Osteoblast (primary cell): ENCODE measurements at regions not wholly inside any gene's neighbourhood (a gene's known extent, or its start where the extent isn't known, plus 50 kb on each side); places are given as distances from the start of the nearest gene placed in this dataset.

Source experiments
- DNase-seq: peaks from one replicate; pipeline ENCODE4 v3.0.0; 2011; ENCODE audit warnings: low spot score, mixed read lengths; ENCODE audit not compliant: insufficient read length; ENCODE audit errors: missing footprints
- H2AFZ ChIP-seq: 2 replicates; pipeline ENCODE4 v1.6.0; 2011; ENCODE audit warnings: mild to moderate bottlenecking, low read length
- H3K27ac ChIP-seq: 2 replicates; pipeline ENCODE4 v1.5.1; 2011; ENCODE audit warnings: mild to moderate bottlenecking, low read depth, low read length, moderate library complexity
- H3K27me3 ChIP-seq: 2 replicates; pipeline ENCODE4 v1.6.0; 2012; ENCODE audit warnings: mild to moderate bottlenecking, control low read depth, inconsistent platforms, low read length, moderate library complexity; ENCODE audit not compliant: insufficient read depth
- H3K36me3 ChIP-seq: 2 replicates; pipeline ENCODE4 v1.5.1; 2011; ENCODE audit warnings: mild to moderate bottlenecking, low read length, control low read depth, moderate library complexity; ENCODE audit not compliant: insufficient read depth
- H3K4me1 ChIP-seq: 2 replicates; pipeline ENCODE4 v1.5.1; 2011; ENCODE audit warnings: mild to moderate bottlenecking, low read length, control low read depth, moderate library complexity; ENCODE audit not compliant: insufficient read depth
- H3K4me2 ChIP-seq: 2 replicates; pipeline ENCODE4 v1.6.0; 2011; ENCODE audit warnings: mild to moderate bottlenecking, low read length; ENCODE audit not compliant: insufficient read depth
- H3K4me3 ChIP-seq: fragments of 200-600 bp; sonication (generic); 3 replicates; pipeline ENCODE4 v1.5.1; 2012; ENCODE audit warnings: mild to moderate bottlenecking, low read length, inconsistent platforms; ENCODE audit not compliant: insufficient read depth
- H3K79me2 ChIP-seq: 2 replicates; pipeline ENCODE4 v1.6.0; 2012; ENCODE audit warnings: mild to moderate bottlenecking, low read length, control low read depth, inconsistent platforms; ENCODE audit not compliant: insufficient read depth
- H3K9me3 ChIP-seq: 2 replicates; pipeline ENCODE4 v1.5.1; 2011; ENCODE audit warnings: low read depth, low read length, control low read depth
- H4K20me1 ChIP-seq: 2 replicates; pipeline ENCODE4 v1.6.0; 2012; ENCODE audit warnings: mild to moderate bottlenecking, low read length, control low read depth; ENCODE audit not compliant: insufficient read depth
- CTCF ChIP-seq: IDR thresholded peaks from 2 replicates; pipeline ENCODE4 v1.5.1; 2011; ENCODE audit warnings: mild to moderate bottlenecking, low read depth, low read length, moderate library complexity; ENCODE audit errors: extremely low read depth

- Histone ChIP-seq H3K27me3 (no peaks in the 10 kb centered on the region), H3K4me2 (no peak overlapping the region), H2AFZ (no peak overlapping the region), H3K4me3 (no peak overlapping the region), H3K9me3 (no peaks in the 10 kb centered on the region), H3K36me3 (no peaks in the 10 kb centered on the region), H3K79me2 (no peaks in the 10 kb centered on the region), H3K4me1 (no peaks in the 10 kb centered on the region), H3K27ac (no peak overlapping the region), H4K20me1 (no peaks in the 10 kb centered on the region)
- no peak for DNase-seq
- TF ChIP-seq CTCF = no peak
These were observed 217.3 kb downstream of the ZIC4 start for GRCh38 chr3:147189016-147189415.

GRCh38 chr3:147187687-147188086 lies 218.7 kb downstream of the ZIC4 start:
- no peak overlapping the region for H3K27ac ChIP-seq
- H3K4me3 ChIP-seq = no peak overlapping the region
- no peaks in the 10 kb centered on the region for H3K27me3 ChIP-seq
- no peaks in the 10 kb centered on the region for H4K20me1 ChIP-seq
- H3K36me3 ChIP-seq = no peaks in the 10 kb centered on the region
- H2AFZ ChIP-seq = peak overlapping the region; percentile 49
- no peak for TF ChIP-seq CTCF
- no peak overlapping the region for H3K4me2 ChIP-seq
- H3K4me1 ChIP-seq = no peaks in the 10 kb centered on the region
- no peak for DNase-seq
- H3K9me3 ChIP-seq = no peaks in the 10 kb centered on the region
- no peaks in the 10 kb centered on the region for H3K79me2 ChIP-seq

- no peak overlapping the region for H2AFZ ChIP-seq
- no peak overlapping the region for H3K4me2 ChIP-seq
- no peaks in the 10 kb centered on the region for H3K9me3 ChIP-seq
- H3K4me1 ChIP-seq = no peaks in the 10 kb centered on the region
- no peak overlapping the region for H3K4me3 ChIP-seq
- H3K27me3 ChIP-seq = no peaks in the 10 kb centered on the region
- no peaks in the 10 kb centered on the region for H3K79me2 ChIP-seq
- TF ChIP-seq CTCF = no peak
- DNase-seq = no peak
- no peaks in the 10 kb centered on the region for H4K20me1 ChIP-seq
- no peaks in the 10 kb centered on the region for H3K36me3 ChIP-seq
- H3K27ac ChIP-seq = no peak overlapping the region
These were observed 220.6 kb downstream of the ZIC4 start for GRCh38 chr3:147185781-147186180.

GRCh38 chr3:147184794-147185193 lies 221.5 kb downstream of the ZIC4 start:
- Histone ChIP-seq H3K27ac (no peak overlapping the region), H3K9me3 (no peaks in the 10 kb centered on the region), H3K79me2 (no peaks in the 10 kb centered on the region), H3K36me3 (no peaks in the 10 kb centered on the region), H3K27me3 (no peaks in the 10 kb centered on the region), H4K20me1 (no peaks in the 10 kb centered on the region), H2AFZ (no peak overlapping the region), H3K4me1 (no peaks in the 10 kb centered on the region), H3K4me2 (no peak overlapping the region), H3K4me3 (no peak overlapping the region)
- DNase-seq = no peak
- no peak for TF ChIP-seq CTCF
